Lower leg skin (tissue), 4 donors: ENCODE measurements at regions not wholly inside any gene's neighbourhood (a gene's known extent, or its start where the extent isn't known, plus 50 kb on each side); places are given as distances from the start of the nearest gene placed in this dataset.

Experiments used
- DNase-seq, 2 donors: peaks; one replicate each; pipeline ENCODE4 v3.0.0-alpha.2; 2019; ENCODE audit warnings: low spot score in 2 of 2
- H3K4me3 ChIP-seq: fragments of 200-600 bp; sonication (generic); 2 replicates; pipeline ENCODE4 v1.5.1; 2017; ENCODE audit warnings: mild to moderate bottlenecking, low read depth; ENCODE audit not compliant: poor library complexity, severe bottlenecking
- POLR2A ChIP-seq, 2 donors: fragments of 450-650 bp; IDR thresholded peaks; one replicate each; pipeline ENCODE4 v1.6.1; 2016 to 2017; ENCODE audit warnings: antibody characterized with exemption in 2 of 2, mild to moderate bottlenecking in 1 of 2, moderate library complexity in 1 of 2
- WGBS, 2 donors: methylation state at CpG; one replicate each; pipeline ENCODE4 v1.1.5; 2018; 5-methylcytosine and 5-hydroxymethylcytosine counted together
- intact Hi-C: fragments of 100-400 bp; cut with DNase I; formaldehyde crosslinking; loops from one replicate; pipeline ENCODE4 v1.15.0; 2023; ENCODE audit warnings: low total_unique reads
- TF ChIP-seq, protein P1 (sequence below), 3 donors: fragments of 450-650 bp; IDR thresholded peaks; one replicate each; pipeline ENCODE4 v1.5.1; 2016; ENCODE audit warnings: antibody characterized with exemption in 3 of 3, mild to moderate bottlenecking in 3 of 3, moderate library complexity in 2 of 3

DNA sequence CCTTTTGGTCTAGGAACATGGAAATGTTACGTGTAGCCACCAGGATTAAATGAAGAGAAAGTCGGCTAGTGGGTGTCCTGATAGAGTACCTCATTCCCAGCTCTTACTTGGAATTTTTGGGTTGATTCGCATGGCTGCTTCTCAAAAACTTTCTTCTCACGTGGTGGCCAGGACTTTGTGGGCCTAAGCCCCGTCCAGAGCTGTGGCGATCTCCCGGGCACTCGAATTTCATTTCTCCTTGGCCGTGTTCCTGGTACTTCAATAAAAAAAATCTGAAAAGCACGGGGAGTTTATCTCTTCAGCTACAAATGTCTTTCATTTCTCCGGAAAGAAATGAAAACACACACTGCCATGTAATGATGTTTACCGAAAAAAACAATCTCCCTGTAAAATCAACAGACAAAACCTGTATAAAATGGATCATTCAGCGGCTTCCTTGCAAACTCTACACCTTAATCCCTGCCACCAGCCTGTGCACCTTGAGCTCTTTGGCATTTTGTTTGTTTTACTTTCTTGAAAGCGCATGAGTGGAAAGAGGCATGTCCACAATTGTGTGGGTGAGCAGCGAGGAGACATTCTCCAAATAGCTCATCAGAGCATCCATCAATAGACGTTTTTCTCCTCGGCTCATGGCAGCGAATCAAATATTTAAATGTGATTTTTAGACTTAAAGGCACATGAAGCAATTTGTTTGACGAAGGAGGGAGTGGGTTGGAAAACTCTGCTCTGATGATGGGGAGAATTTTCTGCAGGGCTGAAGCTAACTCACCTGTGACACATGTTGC is 173.1 kb downstream of the TFAP2C start:
- 46 to 48% methylated on average over 19 of the region's 19 CpGs for whole genome bisulfite sequencing, 2 donors
- intact Hi-C loops: no loop called here
- no peak for DNase-seq
- no peak for TF ChIP-seq POLR2A (IDR thresholded peaks at IDR 0.05)
- TF ChIP-seq, protein P1, sequence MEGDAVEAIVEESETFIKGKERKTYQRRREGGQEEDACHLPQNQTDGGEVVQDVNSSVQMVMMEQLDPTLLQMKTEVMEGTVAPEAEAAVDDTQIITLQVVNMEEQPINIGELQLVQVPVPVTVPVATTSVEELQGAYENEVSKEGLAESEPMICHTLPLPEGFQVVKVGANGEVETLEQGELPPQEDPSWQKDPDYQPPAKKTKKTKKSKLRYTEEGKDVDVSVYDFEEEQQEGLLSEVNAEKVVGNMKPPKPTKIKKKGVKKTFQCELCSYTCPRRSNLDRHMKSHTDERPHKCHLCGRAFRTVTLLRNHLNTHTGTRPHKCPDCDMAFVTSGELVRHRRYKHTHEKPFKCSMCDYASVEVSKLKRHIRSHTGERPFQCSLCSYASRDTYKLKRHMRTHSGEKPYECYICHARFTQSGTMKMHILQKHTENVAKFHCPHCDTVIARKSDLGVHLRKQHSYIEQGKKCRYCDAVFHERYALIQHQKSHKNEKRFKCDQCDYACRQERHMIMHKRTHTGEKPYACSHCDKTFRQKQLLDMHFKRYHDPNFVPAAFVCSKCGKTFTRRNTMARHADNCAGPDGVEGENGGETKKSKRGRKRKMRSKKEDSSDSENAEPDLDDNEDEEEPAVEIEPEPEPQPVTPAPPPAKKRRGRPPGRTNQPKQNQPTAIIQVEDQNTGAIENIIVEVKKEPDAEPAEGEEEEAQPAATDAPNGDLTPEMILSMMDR (IDR thresholded peaks at IDR 0.05): no peak
- no peak overlapping the region for H3K4me3 ChIP-seq

GRCh38 chr20:56802805-56803204 is 173.7 kb downstream of the TFAP2C start:
- intact Hi-C loops: no loop called here
- DNase-seq: no peak
- WGBS, 2 donors: 79 to 82% methylated on average over 20 of the region's 20 CpGs
- TF ChIP-seq POLR2A (IDR thresholded peaks at IDR 0.05): no peak
- TF ChIP-seq, protein P1 (IDR thresholded peaks at IDR 0.05): no peak
- no peak overlapping the region for H3K4me3 ChIP-seq

- DNase-seq: no peak
- intact Hi-C loops: no loop called here
- no peak overlapping the region for H3K4me3 ChIP-seq
- 63 to 74% methylated on average over 4 of the region's 4 CpGs for WGBS, 2 donors
- TF ChIP-seq, protein P1 (IDR thresholded peaks at IDR 0.05): peak in 1 of 3 donors; percentile 4
- no peak for TF ChIP-seq POLR2A (IDR thresholded peaks at IDR 0.05)
Observed at GRCh38 chr20:56805313-56805712, 176.2 kb downstream of the TFAP2C start.

- intact Hi-C loops: no loop called here
- H3K4me3 ChIP-seq: no peak overlapping the region
- WGBS, 2 donors: 71% methylated on average over 6 to 9 of the region's 9 CpGs
- no peak for TF ChIP-seq POLR2A (IDR thresholded peaks at IDR 0.05)
- TF ChIP-seq, protein P1 (IDR thresholded peaks at IDR 0.05): no peak
- DNase-seq: no peak
Observed at GRCh38 chr20:56805966-56806365, 176.9 kb downstream of the TFAP2C start.

- no peak for TF ChIP-seq POLR2A (IDR thresholded peaks at IDR 0.05)
- TF ChIP-seq, protein P1 (IDR thresholded peaks at IDR 0.05): no peak
- no peak for DNase-seq
- WGBS, 2 donors: 42 to 52% methylated on average over 18 of the region's 18 CpGs
- no peak overlapping the region for H3K4me3 ChIP-seq
- intact Hi-C loops: no loop called here
Observed at GRCh38 chr20:56806952-56807517, 177.9 kb downstream of the TFAP2C start.
